ENCODE measurements at regions not wholly inside any gene's neighbourhood (a gene's known extent, or its start where the extent isn't known, plus 50 kb on each side); places are given as distances from the start of the nearest gene placed in this dataset.

GRCh38 chr4:132316738-132317137 is 832.4 kb upstream of the PCDH10 start:
- TF ChIP-seq CTCF (IDR thresholded peaks at IDR 0.05; ENCODE audit: insufficient read depth, low read length, poor library complexity, severe bottlenecking), result no peak
- TF ChIP-seq EZH2phosphoT487 (conservative IDR thresholded peaks at IDR 0.05; ENCODE audit: low read length), result no peak

Data from SU-DHL-6 (cell line).